M059J (cell line): ENCODE measurements at regions not wholly inside any gene's neighbourhood (a gene's known extent, or its start where the extent isn't known, plus 50 kb on each side); places are given as distances from the start of the nearest gene placed in this dataset.

Source experiments
- DNase-seq: peaks from one replicate; pipeline ENCODE4 v3.0.0-alpha.2; 2012; ENCODE audit warnings: low read depth

GRCh38 chr2:155689791-155690190, 642.7 kb downstream of the NR4A2 start:
- no peak for DNase-seq

- DNase-seq = no peak
Observed at GRCh38 chr2:155687181-155687580, 645.3 kb downstream of the NR4A2 start.

GRCh38 chr2:155679647-155680046, 652.9 kb downstream of the NR4A2 start:
- no peak for DNase-seq

- DNase-seq = no peak
Observed at GRCh38 chr2:155675920-155676319, 656.6 kb downstream of the NR4A2 start.

GRCh38 chr2:155665704-155666103, 666.8 kb downstream of the NR4A2 start:
- DNase-seq = no peak

- DNase-seq = no peak
Observed at GRCh38 chr2:155663265-155663664, 669.3 kb downstream of the NR4A2 start.

- DNase-seq = no peak
Observed at GRCh38 chr2:155662224-155662623, 670.3 kb downstream of the NR4A2 start.

- DNase-seq = no peak
Observed at GRCh38 chr2:155653176-155653575, 679.3 kb downstream of the NR4A2 start.

GRCh38 chr2:155651851-155652250, 680.7 kb downstream of the NR4A2 start:
- DNase-seq = no peak

GRCh38 chr2:155645791-155646190, 686.7 kb downstream of the NR4A2 start:
- DNase-seq = no peak

- DNase-seq = no peak
Observed at GRCh38 chr2:155643056-155643775, 689.3 kb downstream of the NR4A2 start.

GRCh38 chr2:155633887-155634570, 698.5 kb downstream of the NR4A2 start:
- DNase-seq = no peak

- no peak for DNase-seq
Observed at GRCh38 chr2:155633060-155633839, 699.3 kb downstream of the NR4A2 start.

- DNase-seq = no peak
Observed at GRCh38 chr2:155630760-155631159, 701.8 kb downstream of the NR4A2 start.

- DNase-seq = no peak
Observed at GRCh38 chr2:155622443-155622842, 710.1 kb downstream of the NR4A2 start.

GRCh38 chr2:155600914-155601760, 731.4 kb downstream of the NR4A2 start:
- no peak for DNase-seq

- DNase-seq = no peak
Observed at GRCh38 chr2:155600296-155600695, 732.2 kb downstream of the NR4A2 start.

- no peak for DNase-seq
Observed at GRCh38 chr2:155599834-155600233, 732.7 kb downstream of the NR4A2 start.

- no peak for DNase-seq
Observed at GRCh38 chr2:155583674-155584195, 748.8 kb downstream of the NR4A2 start.

- no peak for DNase-seq
Observed at GRCh38 chr2:155574941-155575340, 757.6 kb downstream of the NR4A2 start.

- DNase-seq = no peak
Observed at GRCh38 chr2:155547571-155547970, 785.0 kb downstream of the NR4A2 start.
